Activated B cell treated with CpG ODN at 0.5 μM for 24 hours (primary cell): ENCODE measurements at regions not wholly inside any gene's neighbourhood (a gene's known extent, or its start where the extent isn't known, plus 50 kb on each side); places are given as distances from the start of the nearest gene placed in this dataset.

Source experiments
- ATAC-seq: fragments of 200-7000 bp; cut with Tn5 transposase; one replicate; pipeline ENCODE4 v1.10.0; 2021; ENCODE audit warnings: low read depth, mild to moderate bottlenecking, moderate library complexity
- CTCF ChIA-PET: fragments of 350-600 bp; sonication (Branson Sonifier 250); formaldehyde crosslinking; loops from one replicate; lab custom pipeline; 2021; ENCODE audit warnings: antibody characterized with exemption; lab: Charles Lee
- POLR2A ChIA-PET: fragments of 350-600 bp; sonication (Branson Sonifier 250); formaldehyde crosslinking; loops from one replicate; lab custom pipeline; 2021; ENCODE audit warnings: antibody characterized with exemption; lab: Charles Lee
- DNase-seq: peaks from one replicate; pipeline ENCODE4 v3.0.0; 2022
- H3K27ac Mint-ChIP-seq: one replicate; pipeline ENCODE4 v1.8.0; 2020; ENCODE audit warnings: mixed read lengths
- H3K27me3 Mint-ChIP-seq: one replicate; pipeline ENCODE4 v1.8.0; 2021; ENCODE audit warnings: mixed read lengths
- H3K36me3 Mint-ChIP-seq: one replicate; pipeline ENCODE4 v1.8.0; 2021; ENCODE audit warnings: low read depth, mixed read lengths
- H3K4me1 Mint-ChIP-seq: one replicate; pipeline ENCODE4 v1.8.0; 2021; ENCODE audit warnings: mixed read lengths
- H3K4me3 Mint-ChIP-seq: one replicate; pipeline ENCODE4 v1.8.0; 2020; ENCODE audit warnings: mild to moderate bottlenecking, mixed read lengths
- H3K9me3 Mint-ChIP-seq: one replicate; pipeline ENCODE4 v1.8.0; 2020; ENCODE audit warnings: mixed read lengths
- CTCF ChIP-seq: fragments of 200-600 bp; IDR thresholded peaks from one replicate; pipeline ENCODE4 v1.8.0; 2022; ENCODE audit warnings: antibody characterized with exemption, mild to moderate bottlenecking
- intact Hi-C: fragments of 100-400 bp; cut with micrococcal nuclease; formaldehyde crosslinking; loops from one replicate; pipeline ENCODE4 v1.15.1; 2024

DNA sequence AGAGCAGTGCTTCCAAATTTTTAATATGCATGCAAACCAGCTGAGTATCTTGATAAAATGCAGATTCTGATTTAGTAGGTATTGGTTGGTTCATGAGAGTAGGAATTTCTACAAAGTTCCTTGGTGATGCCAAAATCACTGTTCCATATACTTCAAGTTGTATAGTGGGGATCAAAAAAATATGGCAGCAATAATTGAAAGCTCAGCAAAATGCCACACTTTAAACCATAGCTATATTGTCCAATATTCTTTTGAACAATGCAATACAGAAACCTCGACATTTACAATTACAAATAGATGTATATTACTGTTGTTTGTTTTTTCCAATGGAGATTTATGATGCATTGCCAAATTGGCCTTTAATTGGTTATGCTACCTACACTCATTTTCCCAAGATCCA lies 55.7 kb upstream of the NCAM2 start:
- intact Hi-C loops, result no loop called here
- POLR2A ChIA-PET, result no interaction called here
- no peak overlapping the region for H3K4me3 Mint-ChIP-seq
- no peak for TF ChIP-seq CTCF
- no peaks in the 10 kb centered on the region for H3K4me1 Mint-ChIP-seq
- H3K27ac Mint-ChIP-seq, result no peak overlapping the region
- CTCF ChIA-PET, result no interaction called here
- no peak for DNase-seq
- H3K36me3 Mint-ChIP-seq, result no peaks in the 10 kb centered on the region
- H3K27me3 Mint-ChIP-seq, result no peaks in the 10 kb centered on the region
- H3K9me3 Mint-ChIP-seq, result peaks cover 3% of the 10 kb centered on the region
- ATAC-seq, result no peak

- Mint-ChIP-seq H3K9me3 (peaks cover 3% of the 10 kb centered on the region), H3K27ac (no peak overlapping the region), H3K36me3 (no peaks in the 10 kb centered on the region), H3K27me3 (no peaks in the 10 kb centered on the region), H3K4me3 (no peak overlapping the region), H3K4me1 (no peaks in the 10 kb centered on the region)
- CTCF ChIA-PET, result no interaction called here
- DNase-seq (no peak), ATAC-seq (no peak)
- POLR2A ChIA-PET, result no interaction called here
- TF ChIP-seq CTCF, result no peak
- intact Hi-C loops, result no loop called here
Observed at GRCh38 chr21:20943561-20943997, 54.6 kb upstream of the NCAM2 start.

DNA sequence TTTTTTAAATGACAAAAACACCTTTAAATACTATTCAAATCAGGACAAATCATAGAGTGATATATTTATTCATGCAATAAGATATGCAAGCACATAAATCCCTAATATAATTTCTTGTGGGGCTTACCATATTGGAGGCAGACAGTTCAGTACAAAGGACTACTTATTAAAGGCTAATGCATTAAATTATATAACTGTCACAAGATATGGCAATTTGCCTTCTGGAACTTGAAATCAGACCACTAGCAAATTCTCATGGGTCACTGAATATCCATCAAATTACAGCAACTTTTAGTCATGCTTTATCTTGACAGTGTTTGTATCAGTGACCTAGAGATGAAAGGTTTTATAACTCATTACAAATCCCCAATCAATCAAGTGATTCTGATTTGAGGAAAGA lies 54.1 kb upstream of the NCAM2 start:
- no peak for TF ChIP-seq CTCF
- Mint-ChIP-seq H3K4me1 (no peaks in the 10 kb centered on the region), H3K27ac (no peak overlapping the region), H3K36me3 (no peaks in the 10 kb centered on the region), H3K27me3 (no peaks in the 10 kb centered on the region), H3K4me3 (no peak overlapping the region), H3K9me3 (peaks cover under 1% of the 10 kb centered on the region)
- DNase-seq (no peak), ATAC-seq (no peak)
- ChIA-PET POLR2A (no interaction called here), CTCF (no interaction called here)
- intact Hi-C loops, result no loop called here

DNA sequence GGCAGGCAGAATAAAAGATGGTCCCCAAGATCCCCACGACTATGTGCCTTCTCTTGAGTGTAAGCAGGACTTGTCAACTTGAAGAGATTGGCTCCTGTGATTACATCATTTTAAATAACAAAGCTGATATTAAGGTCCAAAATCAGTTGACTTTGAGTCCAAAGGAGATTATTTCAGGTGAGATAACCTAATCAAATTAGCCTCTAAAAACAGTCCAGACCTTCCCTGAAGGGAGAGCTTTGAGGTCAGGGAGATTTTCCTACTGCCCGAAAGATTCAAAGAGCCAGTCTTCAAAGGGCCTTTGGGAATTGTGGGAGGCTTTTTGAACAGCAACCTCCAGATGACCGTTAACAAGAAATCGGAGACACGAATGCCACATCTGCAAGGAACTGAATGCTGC lies 51.5 kb upstream of the NCAM2 start:
- Mint-ChIP-seq H3K27ac (no peak overlapping the region), H3K4me3 (no peak overlapping the region), H3K27me3 (no peaks in the 10 kb centered on the region), H3K4me1 (no peaks in the 10 kb centered on the region), H3K9me3 (no peaks in the 10 kb centered on the region), H3K36me3 (no peaks in the 10 kb centered on the region)
- ChIA-PET POLR2A (no interaction called here), CTCF (no interaction called here)
- ATAC-seq (no peak), DNase-seq (no peak)
- no peak for TF ChIP-seq CTCF
- intact Hi-C loops, result no loop called here
